GM04503 (cell line): ENCODE measurements at regions not wholly inside any gene's neighbourhood (a gene's known extent, or its start where the extent isn't known, plus 50 kb on each side); places are given as distances from the start of the nearest gene placed in this dataset.
"Not testable (repeated sequence)": the region's sequence is repeated elsewhere in the genome, so short reads cannot be mapped to it uniquely, and the experiment has no call there.

Source experiments
- DNase-seq: peaks from one replicate; pipeline ENCODE4 v3.0.0-alpha.2; 2012; ENCODE audit warnings: low read depth

DNA sequence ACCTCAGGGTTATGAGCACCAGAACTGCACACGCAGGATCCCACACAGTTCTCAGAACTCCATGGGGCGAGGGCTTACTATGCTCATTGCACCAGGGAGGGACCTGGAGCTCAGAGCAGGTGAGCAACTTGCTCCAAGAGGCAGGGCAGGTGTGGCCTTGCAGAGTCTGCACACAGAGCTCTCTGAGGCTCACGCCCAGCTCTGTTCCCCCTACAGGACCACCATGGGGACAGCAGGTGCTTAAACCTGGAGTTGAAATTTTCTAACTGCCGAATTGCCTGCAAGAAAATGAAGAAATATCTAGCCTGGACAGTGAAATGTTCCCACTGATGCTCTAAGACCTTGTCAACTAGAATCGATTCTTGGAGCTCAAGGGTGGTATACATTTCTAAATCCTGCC lies 49.9 kb upstream of the MSMB start:
- DNase-seq, result not testable (repeated sequence)

- DNase-seq, result no peak
These were observed 50.4 kb upstream of the MSMB start for GRCh38 chr10:46096446-46096845.

GRCh38 chr10:46096909-46097575 lies 51.0 kb upstream of the MSMB start:
- no peak for DNase-seq

DNA sequence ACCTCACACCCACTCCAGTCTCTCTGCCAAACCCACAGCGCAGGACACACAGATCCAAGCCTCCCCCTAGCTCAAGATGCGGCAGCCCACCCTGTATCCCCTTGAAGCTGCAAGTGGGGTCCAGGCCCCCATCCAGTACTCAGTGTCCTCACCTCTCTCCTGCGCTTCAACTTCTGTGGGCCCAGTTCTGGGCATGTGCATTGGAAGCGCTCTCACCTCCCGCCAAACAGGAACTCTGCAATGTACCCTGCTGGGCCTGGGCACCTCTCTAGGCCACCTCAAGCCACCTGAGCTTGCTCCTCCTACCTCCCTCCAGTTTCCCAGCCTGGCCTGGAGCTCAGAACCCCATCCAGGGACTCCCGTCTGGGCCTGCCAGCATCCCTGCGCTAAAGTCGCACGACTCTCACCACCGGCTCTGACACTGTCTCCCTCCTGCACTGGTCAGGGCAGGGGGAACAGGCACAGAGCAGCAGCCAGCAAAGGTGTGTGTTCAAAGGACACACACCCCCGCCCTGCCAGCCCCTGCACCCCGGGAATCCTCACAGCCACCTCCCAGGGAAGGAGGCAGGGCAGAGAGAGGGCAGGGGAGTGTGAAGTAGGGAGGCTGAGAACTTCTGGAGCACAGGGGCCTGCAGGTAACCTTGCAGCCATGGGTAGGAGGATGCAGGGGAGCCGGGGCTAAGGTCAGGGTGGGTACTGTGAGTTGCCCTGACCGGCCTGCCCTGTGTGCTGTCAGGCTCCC lies 51.7 kb upstream of the MSMB start:
- no peak for DNase-seq

GRCh38 chr10:46098386-46098785 lies 52.3 kb upstream of the MSMB start:
- no peak for DNase-seq

DNA sequence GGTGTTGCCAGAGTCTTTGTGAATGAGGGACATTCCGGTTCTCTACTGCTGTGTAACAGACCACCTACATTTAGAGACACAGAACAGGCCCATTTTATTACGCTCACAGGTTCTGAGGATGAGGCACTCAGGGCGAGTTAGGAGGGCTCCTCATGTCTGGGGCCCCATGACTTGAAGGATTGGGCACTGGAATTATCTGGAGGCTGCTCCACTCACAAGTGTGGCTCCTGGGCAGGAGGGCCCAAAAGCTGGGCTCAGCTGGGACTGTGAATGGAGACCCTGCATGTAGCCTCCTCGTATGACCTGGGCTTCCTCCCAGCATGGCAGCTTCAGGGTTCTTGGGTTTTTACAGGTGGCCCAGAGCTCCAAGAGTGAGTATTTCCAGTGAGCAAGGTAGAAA lies 52.9 kb upstream of the MSMB start:
- not testable (repeated sequence) for DNase-seq

GRCh38 chr10:46104071-46104585 lies 58.1 kb upstream of the MSMB start:
- no peak for DNase-seq

DNA sequence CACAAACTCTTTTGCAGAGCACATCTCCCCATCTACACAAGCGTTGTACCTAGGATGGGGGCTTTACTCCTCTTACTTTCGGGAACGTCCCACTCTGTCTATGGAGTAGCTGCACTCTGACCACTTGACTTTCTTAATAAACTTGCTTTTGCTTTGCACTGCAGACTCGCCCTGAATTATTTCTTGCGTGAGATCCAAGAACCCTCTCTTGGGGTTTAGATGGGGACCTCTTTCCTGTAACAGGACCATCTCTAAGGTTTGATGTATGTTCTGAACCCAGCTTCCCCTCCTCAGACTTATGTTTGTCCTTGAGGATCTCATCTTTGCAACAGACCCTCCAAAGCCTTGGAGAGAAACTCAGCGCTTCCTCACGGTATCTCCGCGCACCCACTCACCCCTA lies 59.3 kb upstream of the MSMB start:
- DNase-seq, result not testable (repeated sequence)

GRCh38 chr10:46105856-46106409 lies 59.9 kb upstream of the MSMB start:
- not testable (repeated sequence) for DNase-seq

- DNase-seq, result no peak
These were observed 60.6 kb upstream of the MSMB start for GRCh38 chr10:46106410-46107255.

DNA sequence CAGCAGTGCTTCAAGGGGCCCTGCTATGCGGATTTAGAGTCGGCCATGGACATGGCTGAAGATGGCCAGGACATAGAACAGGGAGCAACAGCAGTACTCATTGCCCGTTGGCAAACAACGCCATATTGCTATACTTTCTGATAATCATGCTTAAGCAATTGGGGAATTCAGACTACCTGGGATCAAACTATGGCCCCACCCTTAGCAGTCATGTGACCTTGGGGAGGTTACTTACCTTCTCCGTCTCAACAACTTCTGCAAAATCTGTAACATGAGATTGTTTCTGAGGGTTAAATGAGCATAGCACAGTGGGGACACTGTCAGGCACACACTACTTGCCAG lies 62.1 kb upstream of the MSMB start:
- not testable (repeated sequence) for DNase-seq

- not testable (repeated sequence) for DNase-seq
These were observed 108.2 kb upstream of the MSMB start for GRCh38 chr10:46154271-46154670.

- DNase-seq, result not testable (repeated sequence)
These were observed 108.6 kb upstream of the MSMB start for GRCh38 chr10:46154683-46155082.

DNA sequence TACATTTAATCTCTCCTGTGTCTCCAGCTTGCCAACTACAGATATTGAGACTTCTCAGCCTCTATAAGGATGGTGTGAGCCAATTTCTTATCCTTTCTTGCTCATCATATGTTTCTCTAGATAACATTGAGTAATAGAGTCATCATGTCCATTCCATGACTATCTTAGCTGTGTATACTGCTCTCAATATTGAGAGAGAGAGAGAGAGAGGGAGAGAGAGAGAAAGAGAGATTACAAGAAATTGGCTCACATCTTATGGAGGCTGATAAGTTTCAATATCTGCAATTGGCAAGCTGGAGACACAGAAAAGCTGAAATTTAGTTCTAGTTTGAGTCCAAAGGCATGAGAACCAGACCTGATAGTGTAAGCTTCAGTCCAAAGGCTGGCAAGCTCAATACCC lies 110.8 kb upstream of the MSMB start:
- not testable (repeated sequence) for DNase-seq

GRCh38 chr10:46169736-46170135 lies 117.1 kb upstream of the ANTXRL start:
- no peak for DNase-seq

GRCh38 chr10:46170789-46171188 lies 116.0 kb upstream of the ANTXRL start:
- DNase-seq, result no peak

DNA sequence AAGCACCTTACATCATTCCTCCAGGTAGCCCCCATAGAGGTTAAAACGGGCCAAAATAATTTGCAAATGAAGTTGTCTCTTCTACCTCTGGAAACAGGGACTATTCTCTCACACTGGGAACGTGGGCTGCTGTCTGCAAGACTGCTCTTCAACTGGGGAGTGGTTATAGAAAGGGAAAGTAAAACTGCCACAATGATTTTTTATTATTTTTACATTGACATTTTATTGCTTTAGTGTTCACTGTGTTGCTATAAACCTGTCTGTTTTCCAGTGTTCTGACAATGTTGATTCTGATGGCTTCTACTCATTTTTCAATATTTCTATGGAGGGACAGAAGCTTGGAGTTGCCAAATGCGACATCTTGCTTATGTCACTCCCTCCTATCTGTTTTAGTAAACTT lies 115.1 kb upstream of the ANTXRL start:
- DNase-seq, result no peak

GRCh38 chr10:46175296-46175695 lies 111.5 kb upstream of the ANTXRL start:
- no peak for DNase-seq

- no peak for DNase-seq
These were observed 111.0 kb upstream of the ANTXRL start for GRCh38 chr10:46175831-46176230.

- DNase-seq, result not testable (repeated sequence)
These were observed 99.4 kb upstream of the ANTXRL start for GRCh38 chr10:46187431-46187830.

- no peak for DNase-seq
These were observed 89.7 kb upstream of the ANTXRL start for GRCh38 chr10:46197050-46197449.

DNA sequence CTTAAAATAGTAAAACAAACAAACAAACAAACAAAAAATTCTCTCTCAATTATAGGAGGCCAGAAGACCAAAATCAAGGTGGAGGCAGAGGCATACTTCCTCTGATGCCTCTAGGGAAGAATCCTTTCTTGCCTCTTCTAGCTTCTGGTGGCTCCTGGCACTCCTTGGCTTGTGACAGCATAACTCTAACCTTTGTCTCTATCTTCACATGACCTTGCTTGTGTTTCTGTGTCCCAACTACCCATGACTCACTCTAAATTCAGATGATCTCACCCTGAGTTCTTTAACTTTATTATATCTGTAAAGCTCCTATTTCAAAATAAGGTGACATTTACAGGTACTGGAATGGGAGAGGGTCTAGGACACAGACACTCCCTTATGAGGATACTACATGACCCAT lies 88.3 kb upstream of the ANTXRL start:
- no peak for DNase-seq
